Subcutaneous abdominal adipose tissue (tissue), 5 donors: ENCODE measurements at regions not wholly inside any gene's neighbourhood (a gene's known extent, or its start where the extent isn't known, plus 50 kb on each side); places are given as distances from the start of the nearest gene placed in this dataset.

ENCODE experiments used
- H3K27ac ChIP-seq: one replicate; pipeline ENCODE4 v1.7.0; 2013; ENCODE audit warnings: low read depth, mild to moderate bottlenecking, inconsistent platforms, low read length, moderate library complexity
- H3K27me3 ChIP-seq, 5 donors: one replicate each; pipeline ENCODE4 v1.7.0; 2013; ENCODE audit warnings: low read length in 5 of 5, inconsistent platforms in 1 of 5; ENCODE audit not compliant: control insufficient read depth in 5 of 5, insufficient read depth in 4 of 5
- H3K36me3 ChIP-seq, 5 donors: one replicate each; pipeline ENCODE4 v1.7.0; 2013; ENCODE audit warnings: low read length in 5 of 5; ENCODE audit not compliant: control insufficient read depth in 5 of 5, insufficient read depth in 5 of 5
- H3K4me1 ChIP-seq, 5 donors: one replicate each; pipeline ENCODE4 v1.7.0; 2013; ENCODE audit warnings: low read length in 5 of 5, mild to moderate bottlenecking in 3 of 5, moderate library complexity in 1 of 5; ENCODE audit not compliant: control insufficient read depth in 5 of 5, insufficient read depth in 5 of 5
- H3K4me3 ChIP-seq, 5 donors: one replicate each; pipeline ENCODE4 v1.7.0; 2013; ENCODE audit warnings: low read length in 5 of 5, low read depth in 1 of 5
- H3K9ac ChIP-seq, 5 donors: one replicate each; pipeline ENCODE4 v1.7.0; 2013; ENCODE audit warnings: low read length in 5 of 5, mild to moderate bottlenecking in 4 of 5, moderate library complexity in 3 of 5
- H3K9me3 ChIP-seq, 5 donors: one replicate each; pipeline ENCODE4 v1.7.0; 2013; ENCODE audit warnings: low read length in 5 of 5; ENCODE audit not compliant: control insufficient read depth in 5 of 5
- donor health status: healthy.
- donor health status: healthy.
- donor health status: healthy.
- donor health status: healthy.
- donor health status: healthy.

DNA sequence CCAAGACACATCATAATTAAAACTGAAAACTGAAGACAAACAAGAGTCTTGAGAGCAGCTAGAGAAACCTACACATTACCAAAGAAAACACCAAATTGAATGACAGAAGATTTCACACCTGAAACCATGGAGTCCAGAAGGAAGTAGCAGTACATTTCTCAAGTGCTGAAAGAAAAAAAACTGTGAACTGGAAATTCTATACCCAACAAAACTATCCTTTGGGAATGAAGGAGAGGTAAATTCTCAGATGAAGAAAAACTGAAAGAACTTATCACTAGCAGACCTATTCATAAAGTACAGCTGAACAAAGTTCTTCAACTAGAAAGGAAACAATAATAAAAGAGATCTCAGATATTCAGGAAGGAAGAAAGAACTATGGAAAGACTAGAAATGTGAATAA lies 198.7 kb upstream of the ZNF507 start:
- Histone ChIP-seq H3K4me1 (no peaks in the 10 kb centered on the region), H3K4me3 (no peak overlapping the region), H3K9me3 (peaks cover 11 to 27% (median 18%) of the 10 kb centered on the region in 5 donors), H3K36me3 (peaks cover 0 to 2% (median 0%) of the 10 kb centered on the region in 5 donors), H3K27ac (no peak overlapping the region), H3K27me3 (no peaks in the 10 kb centered on the region), H3K9ac (no peak overlapping the region)

DNA sequence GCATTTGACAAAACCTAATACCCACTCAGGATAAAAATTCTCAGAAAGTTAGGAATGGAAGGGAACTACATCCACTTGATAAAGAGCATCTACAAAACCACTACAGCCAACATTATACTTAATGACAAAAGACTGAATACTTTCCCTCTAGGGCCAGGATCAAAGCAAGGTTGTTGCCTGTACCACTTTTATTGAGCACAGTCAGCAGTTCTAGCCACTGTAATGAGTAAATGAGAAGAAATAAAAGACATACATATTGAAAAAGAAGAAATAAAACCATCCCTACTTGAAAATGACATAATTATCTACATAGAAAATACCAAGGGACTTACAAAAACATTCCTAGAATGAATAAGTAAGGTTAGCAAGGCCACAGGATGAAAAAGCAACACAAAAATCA lies 194.8 kb upstream of the ZNF507 start:
- no peaks in the 10 kb centered on the region for H3K4me1 ChIP-seq
- peaks cover 0 to 2% (median 0%) of the 10 kb centered on the region in 5 donors for H3K36me3 ChIP-seq
- H3K9me3 ChIP-seq = peaks cover 10 to 24% (median 12%) of the 10 kb centered on the region in 5 donors
- H3K27me3 ChIP-seq = no peaks in the 10 kb centered on the region
- H3K4me3 ChIP-seq = no peak overlapping the region
- H3K9ac ChIP-seq = no peak overlapping the region
- no peak overlapping the region for H3K27ac ChIP-seq

DNA sequence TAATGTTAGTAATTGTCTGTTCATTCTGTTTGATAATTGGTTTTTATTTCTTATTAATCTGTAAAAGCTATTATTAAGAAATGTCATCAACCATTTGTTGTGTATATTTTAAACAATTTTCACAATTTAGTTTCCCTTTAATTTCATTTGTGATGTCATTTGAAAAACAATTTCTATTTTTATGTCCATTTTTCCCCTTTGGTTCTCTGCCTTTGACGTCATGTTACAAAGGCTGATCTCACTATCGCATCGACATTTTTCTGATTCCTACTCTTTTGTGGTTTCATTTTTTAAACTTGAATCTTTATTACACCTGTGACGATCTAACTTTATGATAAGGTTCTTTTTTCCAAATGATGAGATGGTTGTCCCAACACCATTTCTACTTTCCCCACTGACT lies 191.0 kb upstream of the ZNF507 start:
- Histone ChIP-seq H3K9ac (no peak overlapping the region), H3K36me3 (peaks cover 0 to under 1% (median 0%) of the 10 kb centered on the region in 5 donors), H3K27ac (no peak overlapping the region), H3K4me1 (no peaks in the 10 kb centered on the region), H3K27me3 (no peaks in the 10 kb centered on the region), H3K9me3 (peaks cover 0 to 3% (median under 1%) of the 10 kb centered on the region in 5 donors), H3K4me3 (no peak overlapping the region)

DNA sequence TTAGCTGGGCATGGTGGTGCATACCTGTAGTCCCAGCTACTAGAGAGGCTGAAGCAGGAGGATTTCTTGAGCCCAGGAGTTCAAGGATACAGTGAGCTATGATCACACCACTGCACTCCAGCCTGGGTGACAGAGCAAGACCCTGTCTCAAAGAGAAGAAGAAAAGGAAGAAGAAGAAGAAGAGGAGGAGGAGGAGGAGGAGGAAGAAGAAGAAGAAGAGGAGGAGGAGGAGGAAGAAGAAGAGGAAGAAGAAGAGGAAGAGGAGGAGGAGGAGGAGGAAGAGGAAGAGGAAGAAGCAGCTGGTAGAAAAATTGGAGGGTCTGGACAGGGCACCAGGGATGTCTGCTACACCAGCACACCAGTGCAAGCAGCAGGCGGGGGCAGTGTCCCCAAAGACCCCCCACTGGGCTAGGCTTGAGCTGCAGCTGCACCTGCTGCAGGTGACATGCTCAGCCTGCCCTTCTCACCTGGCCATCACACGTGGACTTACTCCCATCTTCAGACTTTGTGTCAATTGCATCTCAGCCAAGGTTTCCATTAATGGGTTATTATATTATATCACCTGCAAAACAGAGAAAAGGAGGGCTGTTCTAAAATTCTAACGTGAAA lies 180.9 kb upstream of the ZNF507 start:
- H3K27ac ChIP-seq = no peak overlapping the region
- no peak overlapping the region for H3K9ac ChIP-seq
- no peak overlapping the region for H3K4me3 ChIP-seq
- peaks cover 0 to 7% (median 0%) of the 10 kb centered on the region in 5 donors for H3K9me3 ChIP-seq
- no peaks in the 10 kb centered on the region for H3K4me1 ChIP-seq
- H3K27me3 ChIP-seq = peaks cover 0 to 7% (median 4%) of the 10 kb centered on the region in 5 donors
- H3K36me3 ChIP-seq = no peaks in the 10 kb centered on the region

DNA sequence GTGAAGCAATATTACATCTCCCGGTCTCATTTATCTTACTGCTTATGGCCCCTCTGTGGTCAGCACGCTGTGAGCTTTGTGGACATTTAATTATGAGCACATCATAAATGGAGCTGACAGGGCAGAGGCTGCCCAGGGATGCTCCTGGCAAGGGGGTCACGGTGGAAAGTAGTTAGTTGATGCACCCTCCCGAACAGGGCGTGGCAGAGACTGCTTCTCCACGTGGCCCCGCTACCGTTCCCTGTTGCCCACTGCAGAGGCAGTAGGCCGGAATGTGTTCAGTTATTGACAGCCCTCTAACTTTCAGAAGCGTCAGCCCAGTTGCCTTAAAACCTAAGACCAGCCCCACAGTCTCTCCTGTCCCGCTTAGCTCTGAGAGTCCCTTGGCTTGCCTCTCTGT lies 180.3 kb upstream of the ZNF507 start:
- peaks cover 0 to under 1% (median 0%) of the 10 kb centered on the region in 5 donors for H3K9me3 ChIP-seq
- peaks cover 0 to 7% (median 4%) of the 10 kb centered on the region in 5 donors for H3K27me3 ChIP-seq
- no peaks in the 10 kb centered on the region for H3K36me3 ChIP-seq
- no peak overlapping the region for H3K27ac ChIP-seq
- no peaks in the 10 kb centered on the region for H3K4me1 ChIP-seq
- H3K9ac ChIP-seq = no peak overlapping the region
- H3K4me3 ChIP-seq = no peak overlapping the region

DNA sequence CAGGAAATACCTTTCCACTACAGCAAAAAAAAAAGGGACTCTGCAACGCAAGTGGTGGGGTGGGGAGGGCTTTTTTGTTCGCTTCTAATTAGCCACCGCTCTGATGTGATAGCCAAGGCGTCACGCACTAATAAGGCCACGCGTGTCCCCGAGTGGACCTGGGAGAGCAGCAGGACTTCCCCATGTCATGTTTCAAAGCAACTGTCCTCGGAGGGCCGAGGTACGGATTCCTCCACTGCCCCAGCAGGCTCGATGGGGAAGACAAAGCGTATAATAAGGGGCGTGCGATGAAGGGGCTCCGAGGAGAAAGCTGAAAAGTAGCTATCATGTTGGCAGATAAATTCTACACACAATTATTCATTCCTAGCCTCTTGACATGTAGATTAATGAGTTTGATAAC lies 179.7 kb upstream of the ZNF507 start:
- H3K36me3 ChIP-seq = no peaks in the 10 kb centered on the region
- no peaks in the 10 kb centered on the region for H3K9me3 ChIP-seq
- H3K4me3 ChIP-seq = no peak overlapping the region
- H3K9ac ChIP-seq = no peak overlapping the region
- H3K27ac ChIP-seq = no peak overlapping the region
- H3K27me3 ChIP-seq = peaks cover 0 to 7% (median 4%) of the 10 kb centered on the region in 5 donors
- H3K4me1 ChIP-seq = no peaks in the 10 kb centered on the region

DNA sequence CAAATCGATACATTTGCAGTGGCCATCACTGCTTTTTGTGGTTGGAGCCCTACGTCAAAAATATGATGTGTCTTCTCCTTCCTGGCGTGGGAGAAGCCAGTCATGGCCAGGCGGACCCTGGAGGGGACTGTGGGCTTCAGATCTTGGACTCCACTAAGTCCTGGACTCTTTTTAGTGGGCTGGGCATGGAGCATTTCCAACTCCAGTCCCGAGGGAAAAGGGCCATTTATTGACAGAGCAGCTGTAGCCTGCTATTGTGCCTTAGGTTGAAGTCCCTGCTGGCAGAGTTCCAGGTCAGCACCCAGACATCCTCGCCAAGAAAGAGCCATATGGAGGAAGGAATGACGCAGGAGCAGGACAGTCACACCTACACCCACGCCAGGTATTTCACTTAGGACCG lies 179.2 kb upstream of the ZNF507 start:
- peaks cover 0 to 7% (median 4%) of the 10 kb centered on the region in 5 donors for H3K27me3 ChIP-seq
- H3K9ac ChIP-seq = no peak overlapping the region
- H3K9me3 ChIP-seq = no peaks in the 10 kb centered on the region
- no peak overlapping the region for H3K4me3 ChIP-seq
- H3K36me3 ChIP-seq = no peaks in the 10 kb centered on the region
- no peaks in the 10 kb centered on the region for H3K4me1 ChIP-seq
- H3K27ac ChIP-seq = no peak overlapping the region

DNA sequence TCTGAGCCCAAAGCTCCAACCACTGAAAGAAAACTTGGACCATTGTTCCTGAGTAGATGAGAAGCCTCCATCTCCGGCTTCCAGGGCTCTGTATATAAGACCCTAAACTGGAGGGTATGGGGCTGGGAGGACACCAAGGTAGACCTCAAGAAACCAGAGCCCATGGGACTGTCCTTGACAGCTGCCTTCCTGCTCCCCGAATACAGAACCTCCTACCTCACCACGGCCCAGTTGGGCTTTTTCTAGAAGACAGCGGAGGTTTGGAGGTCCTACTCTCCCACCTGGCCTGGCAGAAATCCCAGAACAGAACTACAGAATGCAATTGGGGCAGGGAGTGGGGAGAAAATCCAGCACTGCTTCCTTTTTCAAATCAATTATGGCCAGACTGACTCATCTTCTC lies 177.3 kb upstream of the ZNF507 start:
- Histone ChIP-seq H3K4me1 (no peaks in the 10 kb centered on the region), H3K9ac (no peak overlapping the region), H3K4me3 (no peak overlapping the region), H3K27me3 (peaks cover 0 to 7% (median 4%) of the 10 kb centered on the region in 5 donors), H3K36me3 (no peaks in the 10 kb centered on the region), H3K27ac (no peak overlapping the region), H3K9me3 (no peaks in the 10 kb centered on the region)

DNA sequence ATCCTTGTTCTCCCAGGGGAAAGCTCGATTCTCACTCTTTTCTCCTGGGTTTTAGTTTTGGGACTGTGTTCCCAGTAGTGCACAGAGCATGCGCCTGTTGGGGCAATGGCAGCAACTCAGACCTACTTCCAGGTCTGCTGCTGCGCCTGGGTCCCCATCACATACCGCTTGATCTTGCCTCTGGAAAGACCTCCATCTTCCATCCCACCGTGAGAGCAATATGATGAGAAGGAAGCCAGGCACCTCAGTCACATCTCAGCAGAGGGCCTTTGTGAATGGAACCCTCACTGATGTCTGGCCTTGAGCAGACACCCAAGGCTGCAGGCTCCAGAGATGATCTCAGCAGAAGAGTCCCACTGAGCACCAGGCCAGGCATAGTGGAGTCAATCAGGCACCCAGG lies 176.8 kb upstream of the ZNF507 start:
- peaks cover 0 to 7% (median 4%) of the 10 kb centered on the region in 5 donors for H3K27me3 ChIP-seq
- H3K36me3 ChIP-seq = no peaks in the 10 kb centered on the region
- no peaks in the 10 kb centered on the region for H3K4me1 ChIP-seq
- no peak overlapping the region for H3K27ac ChIP-seq
- no peak overlapping the region for H3K4me3 ChIP-seq
- H3K9ac ChIP-seq = no peak overlapping the region
- H3K9me3 ChIP-seq = no peaks in the 10 kb centered on the region

DNA sequence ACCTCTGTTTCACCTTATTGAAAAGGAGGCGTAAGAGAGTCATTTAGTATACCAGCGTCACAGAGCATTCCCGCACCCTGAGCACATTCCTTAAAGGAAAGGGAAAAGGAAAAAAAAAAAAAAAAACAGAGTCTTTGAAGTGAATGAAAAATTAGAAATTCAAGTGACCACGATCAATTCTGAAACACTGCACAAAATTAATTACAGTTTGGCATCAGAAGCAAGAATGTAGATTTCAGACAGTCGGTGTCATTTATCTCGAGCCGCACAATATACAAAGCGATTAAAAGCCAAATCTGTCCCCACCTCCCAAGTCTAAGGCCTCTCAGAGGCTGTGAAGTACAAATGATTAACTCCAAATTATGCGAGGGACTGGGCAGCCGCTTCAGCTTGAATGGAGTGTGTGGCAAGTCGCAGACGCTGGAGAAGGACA lies 173.7 kb upstream of the ZNF507 start:
- Histone ChIP-seq H3K27ac (no peak overlapping the region), H3K4me1 (no peaks in the 10 kb centered on the region), H3K9me3 (no peaks in the 10 kb centered on the region), H3K36me3 (no peaks in the 10 kb centered on the region), H3K4me3 (no peak overlapping the region), H3K9ac (no peak overlapping the region), H3K27me3 (peaks cover 0 to 7% (median 0%) of the 10 kb centered on the region in 5 donors)
